K562 (cell line): ENCODE measurements at regions not wholly inside any gene's neighbourhood (a gene's known extent, or its start where the extent isn't known, plus 50 kb on each side); places are given as distances from the start of the nearest gene placed in this dataset.

ENCODE experiments used
- ATF1 ChIP-seq, 2 experiments: fragments of 450-650 bp in 1 of 2; IDR thresholded peaks; 2 replicates each; pipeline ENCODE4 v1.6.1; 2016; ENCODE audit warnings: missing compliant biosample characterization in 1 of 2, missing genetic modification characterization in 1 of 2
- CTCF ChIP-seq, 3 experiments: IDR thresholded peaks in 2 of 3; conservative IDR thresholded peaks in 1 of 3; 2 replicates each; pipeline ENCODE4 v1.5.1; 2011 to 2012; ENCODE audit warnings: low read length in 3 of 3, mild to moderate bottlenecking in 3 of 3, control low read depth in 2 of 3, improper control_type of control experiment in 1 of 3, inconsistent platforms in 1 of 3, low read depth in 1 of 3, mixed read lengths in 1 of 3, moderate library complexity in 1 of 3; ENCODE audit not compliant: insufficient read depth in 2 of 3
- ETV6 ChIP-seq, 3 experiments: fragments of 150-350 bp in 1 of 3; sonication (generic) in 1 of 3; formaldehyde crosslinking in 1 of 3; IDR thresholded peaks; 2 replicates each; pipeline versions ENCODE4 v1.6.1 to v1.8.0; 2014 to 2022; ENCODE audit warnings: borderline replicate concordance in 2 of 3, low read depth in 2 of 3, antibody characterized with exemption in 1 of 3, low read length in 1 of 3, mild to moderate bottlenecking in 1 of 3, missing genetic modification reagents in 1 of 3
- MTA1 ChIP-seq: fragments of 450-650 bp; IDR thresholded peaks from 2 replicates; pipeline ENCODE4 v1.6.1; 2017; ENCODE audit warnings: borderline replicate concordance
- RBFOX2 ChIP-seq: fragments of 200-400 bp; formaldehyde crosslinking; IDR thresholded peaks from 2 replicates; pipeline ENCODE4 v1.6.1; 2017; ENCODE audit warnings: low read depth, mild to moderate bottlenecking, low read length, moderate library complexity
- STAT5B ChIP-seq: fragments of 250-450 bp; sonication (Bioruptor Pico); IDR thresholded peaks from 2 replicates; pipeline ENCODE4 v1.8.0; 2021; ENCODE audit warnings: mild to moderate bottlenecking, inconsistent platforms
- ZNF395 ChIP-seq: fragments of 200-800 bp; sonication (Bioruptor generic); IDR thresholded peaks from 2 replicates; pipeline ENCODE4 v1.6.1; 2017; ENCODE audit warnings: missing genetic modification characterization, missing compliant biosample characterization
- TF ChIP-seq, protein P1 (sequence below): sonication (generic); formaldehyde crosslinking; IDR thresholded peaks from 2 replicates; pipeline ENCODE4 v1.8.0; 2023; ENCODE audit warnings: missing genetic modification reagents, mild to moderate bottlenecking, borderline replicate concordance

DNA sequence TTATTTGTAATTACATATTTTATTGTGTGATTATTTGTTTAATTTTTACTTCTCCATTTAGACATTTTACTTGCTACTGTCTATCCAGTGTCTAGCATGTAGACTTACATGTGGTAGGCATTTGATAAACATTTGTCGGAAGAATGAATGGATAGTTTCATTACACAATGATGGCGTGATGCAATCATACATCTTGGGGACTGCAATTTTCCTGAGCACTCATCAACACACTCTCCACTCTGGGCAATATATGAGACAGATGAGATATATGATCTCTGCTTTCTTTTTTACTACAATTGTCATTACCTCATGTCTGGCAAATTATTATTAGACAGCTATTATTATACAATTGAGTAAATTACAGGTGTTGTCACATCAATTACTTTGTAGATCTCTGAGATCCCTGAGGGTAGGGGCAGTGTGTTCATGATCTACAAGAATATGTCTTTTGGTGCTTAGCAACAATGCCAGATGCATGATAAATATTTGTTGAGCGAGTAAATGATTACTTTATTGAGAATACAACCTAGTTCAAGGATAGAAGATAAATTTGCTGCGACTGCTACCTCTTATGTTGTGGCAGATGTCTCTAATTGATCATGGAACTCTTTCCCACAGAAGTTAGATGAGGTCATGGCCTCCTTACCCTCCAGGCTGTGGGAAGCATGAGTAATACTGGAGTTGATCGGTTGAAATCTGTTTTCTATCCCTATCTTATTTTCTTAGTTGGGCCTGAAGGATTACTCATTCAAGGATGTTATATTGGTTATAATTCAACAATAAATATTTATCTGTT, 416.0 kb downstream of the LRIG3 start (continued):
- TF ChIP-seq, protein P1, sequence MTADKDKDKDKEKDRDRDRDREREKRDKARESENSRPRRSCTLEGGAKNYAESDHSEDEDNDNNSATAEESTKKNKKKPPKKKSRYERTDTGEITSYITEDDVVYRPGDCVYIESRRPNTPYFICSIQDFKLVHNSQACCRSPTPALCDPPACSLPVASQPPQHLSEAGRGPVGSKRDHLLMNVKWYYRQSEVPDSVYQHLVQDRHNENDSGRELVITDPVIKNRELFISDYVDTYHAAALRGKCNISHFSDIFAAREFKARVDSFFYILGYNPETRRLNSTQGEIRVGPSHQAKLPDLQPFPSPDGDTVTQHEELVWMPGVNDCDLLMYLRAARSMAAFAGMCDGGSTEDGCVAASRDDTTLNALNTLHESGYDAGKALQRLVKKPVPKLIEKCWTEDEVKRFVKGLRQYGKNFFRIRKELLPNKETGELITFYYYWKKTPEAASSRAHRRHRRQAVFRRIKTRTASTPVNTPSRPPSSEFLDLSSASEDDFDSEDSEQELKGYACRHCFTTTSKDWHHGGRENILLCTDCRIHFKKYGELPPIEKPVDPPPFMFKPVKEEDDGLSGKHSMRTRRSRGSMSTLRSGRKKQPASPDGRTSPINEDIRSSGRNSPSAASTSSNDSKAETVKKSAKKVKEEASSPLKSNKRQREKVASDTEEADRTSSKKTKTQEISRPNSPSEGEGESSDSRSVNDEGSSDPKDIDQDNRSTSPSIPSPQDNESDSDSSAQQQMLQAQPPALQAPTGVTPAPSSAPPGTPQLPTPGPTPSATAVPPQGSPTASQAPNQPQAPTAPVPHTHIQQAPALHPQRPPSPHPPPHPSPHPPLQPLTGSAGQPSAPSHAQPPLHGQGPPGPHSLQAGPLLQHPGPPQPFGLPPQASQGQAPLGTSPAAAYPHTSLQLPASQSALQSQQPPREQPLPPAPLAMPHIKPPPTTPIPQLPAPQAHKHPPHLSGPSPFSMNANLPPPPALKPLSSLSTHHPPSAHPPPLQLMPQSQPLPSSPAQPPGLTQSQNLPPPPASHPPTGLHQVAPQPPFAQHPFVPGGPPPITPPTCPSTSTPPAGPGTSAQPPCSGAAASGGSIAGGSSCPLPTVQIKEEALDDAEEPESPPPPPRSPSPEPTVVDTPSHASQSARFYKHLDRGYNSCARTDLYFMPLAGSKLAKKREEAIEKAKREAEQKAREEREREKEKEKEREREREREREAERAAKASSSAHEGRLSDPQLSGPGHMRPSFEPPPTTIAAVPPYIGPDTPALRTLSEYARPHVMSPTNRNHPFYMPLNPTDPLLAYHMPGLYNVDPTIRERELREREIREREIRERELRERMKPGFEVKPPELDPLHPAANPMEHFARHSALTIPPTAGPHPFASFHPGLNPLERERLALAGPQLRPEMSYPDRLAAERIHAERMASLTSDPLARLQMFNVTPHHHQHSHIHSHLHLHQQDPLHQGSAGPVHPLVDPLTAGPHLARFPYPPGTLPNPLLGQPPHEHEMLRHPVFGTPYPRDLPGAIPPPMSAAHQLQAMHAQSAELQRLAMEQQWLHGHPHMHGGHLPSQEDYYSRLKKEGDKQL: no peak
- TF ChIP-seq RBFOX2 (no peak), ETV6 (IDR thresholded peaks at IDR 0.05; ENCODE audit: borderline replicate concordance in 1 of 2, low read depth in 2 of 2, low read length in 1 of 2) (no peak), ETV6 (CRISPR knock-in tag; IDR thresholded peaks at IDR 0.05; ENCODE audit: borderline replicate concordance) (no peak), MTA1 (no peak), ATF1 (CRISPR knock-in tag; IDR thresholded peaks at IDR 0.05) (no peak), ATF1 (tag; IDR thresholded peaks at IDR 0.05) (no peak), STAT5B (no peak), CTCF (IDR thresholded peaks at IDR 0.05 in 2 of 3, conservative IDR thresholded peaks at IDR 0.05 in 1 of 3; ENCODE audit: insufficient read depth in 2 of 3, low read depth in 1 of 3, low read length in 3 of 3) (no peak), ZNF395 (CRISPR knock-in tag) (no peak)
- TF ChIP-seq, all 486 proteins: peak for 0
